ENCODE measurements at regions not wholly inside any gene's neighbourhood (a gene's known extent, or its start where the extent isn't known, plus 50 kb on each side); places are given as distances from the start of the nearest gene placed in this dataset.

DNA sequence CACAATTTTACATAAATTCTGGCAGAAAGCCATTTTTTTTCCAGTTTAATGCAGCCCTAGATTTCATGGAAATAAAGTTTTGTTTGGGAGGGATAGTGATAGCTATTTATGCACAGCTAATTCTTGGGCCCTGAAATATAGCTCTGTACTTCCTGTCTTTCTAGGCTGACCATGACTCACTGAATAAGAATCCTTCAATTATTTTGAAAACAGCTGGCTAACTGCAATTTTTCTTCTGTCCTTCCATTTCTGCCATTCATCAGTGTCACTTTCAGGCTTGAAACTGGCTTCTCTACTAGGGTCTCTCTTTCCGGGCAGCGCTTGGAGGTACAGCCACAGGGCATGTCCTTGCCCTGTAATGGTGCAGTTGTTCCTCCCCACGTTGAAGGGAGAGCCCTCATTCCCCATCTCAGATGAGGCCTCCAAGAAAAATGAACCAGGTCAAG lies 97.1 kb upstream of the TMEM178A start:
- Histone ChIP-seq H2AFZ (ENCODE audit: low read length) (no peak overlapping the region), H3K79me2 (ENCODE audit: insufficient read depth, low read depth, low read length) (no peaks in the 10 kb centered on the region), H4K20me1 (ENCODE audit: insufficient read depth, low read length) (no peaks in the 10 kb centered on the region), H3K36me3 (ENCODE audit: insufficient read depth, low read length) (no peaks in the 10 kb centered on the region), H3K4me2 (ENCODE audit: low read length) (no peak overlapping the region), H3K27ac (ENCODE audit: low read depth, low read length, poor library complexity, severe bottlenecking) (no peak overlapping the region), H3K9me2 (ENCODE audit: insufficient read depth, low read length) (no peaks in the 10 kb centered on the region; the same call in 1 of the 2 replicates), H3K4me3 (ENCODE audit: low read depth, low read length, poor library complexity, severe bottlenecking) (no peak overlapping the region), H3K4me1 (ENCODE audit: insufficient read depth, low read length, poor library complexity, severe bottlenecking) (no peaks in the 10 kb centered on the region), H3K9me3 (ENCODE audit: low read length) (no peaks in the 10 kb centered on the region; the same call in 1 of the 2 replicates)
- intact Hi-C loops (cut with micrococcal nuclease; ENCODE audit: unreplicated experiment) = no loop called here
- CTCF ChIA-PET (ENCODE audit: unreplicated experiment) = no interaction called here
- no TSS peak for BruUV-seq (replicated peaks)
- no peak for DNase-seq (ENCODE audit: low spot score)
- TF ChIP-seq EZH2phosphoT487 (IDR thresholded peaks at IDR 0.05; ENCODE audit: borderline replicate concordance, low read depth, low read length) = no peak
- TF ChIP-seq, protein P1, sequence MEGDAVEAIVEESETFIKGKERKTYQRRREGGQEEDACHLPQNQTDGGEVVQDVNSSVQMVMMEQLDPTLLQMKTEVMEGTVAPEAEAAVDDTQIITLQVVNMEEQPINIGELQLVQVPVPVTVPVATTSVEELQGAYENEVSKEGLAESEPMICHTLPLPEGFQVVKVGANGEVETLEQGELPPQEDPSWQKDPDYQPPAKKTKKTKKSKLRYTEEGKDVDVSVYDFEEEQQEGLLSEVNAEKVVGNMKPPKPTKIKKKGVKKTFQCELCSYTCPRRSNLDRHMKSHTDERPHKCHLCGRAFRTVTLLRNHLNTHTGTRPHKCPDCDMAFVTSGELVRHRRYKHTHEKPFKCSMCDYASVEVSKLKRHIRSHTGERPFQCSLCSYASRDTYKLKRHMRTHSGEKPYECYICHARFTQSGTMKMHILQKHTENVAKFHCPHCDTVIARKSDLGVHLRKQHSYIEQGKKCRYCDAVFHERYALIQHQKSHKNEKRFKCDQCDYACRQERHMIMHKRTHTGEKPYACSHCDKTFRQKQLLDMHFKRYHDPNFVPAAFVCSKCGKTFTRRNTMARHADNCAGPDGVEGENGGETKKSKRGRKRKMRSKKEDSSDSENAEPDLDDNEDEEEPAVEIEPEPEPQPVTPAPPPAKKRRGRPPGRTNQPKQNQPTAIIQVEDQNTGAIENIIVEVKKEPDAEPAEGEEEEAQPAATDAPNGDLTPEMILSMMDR (conservative IDR thresholded peaks at IDR 0.05; ENCODE audit: low read length) = no peak
- POLR2A ChIA-PET = interaction anchor here (0.8 to 1.0 kb wide), 2 partner anchors 19 to 34 kb away, joined by 3 read pairs; no protein-coding TSS in a partner anchor

DNA sequence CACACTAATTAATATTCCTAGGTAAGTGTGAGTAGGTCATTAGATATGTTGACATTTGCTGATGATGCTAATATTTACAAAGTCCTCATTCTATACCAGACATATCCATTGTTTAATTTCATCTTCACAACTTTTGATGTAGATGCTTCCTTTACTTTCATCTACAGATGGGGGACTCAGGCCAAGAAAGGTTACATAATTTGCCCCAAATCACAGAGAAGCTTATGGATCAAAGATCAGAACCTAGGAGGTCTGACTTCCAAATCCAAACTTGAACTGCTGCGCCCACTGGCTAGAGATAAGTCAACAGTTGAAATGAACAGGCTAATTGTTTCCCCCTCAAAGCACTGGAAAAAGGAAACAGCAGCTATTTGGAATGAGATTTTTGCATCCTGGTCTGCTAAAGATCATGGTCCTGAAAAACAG lies 95.6 kb upstream of the TMEM178A start:
- BruUV-seq (replicated peaks) = no TSS peak
- Histone ChIP-seq H3K4me1 (ENCODE audit: insufficient read depth, low read length, poor library complexity, severe bottlenecking) (no peaks in the 10 kb centered on the region), H3K4me2 (ENCODE audit: low read length) (no peak overlapping the region), H3K9me2 (ENCODE audit: insufficient read depth, low read length) (no peaks in the 10 kb centered on the region; the same call in 1 of the 2 replicates), H3K36me3 (ENCODE audit: insufficient read depth, low read length) (no peaks in the 10 kb centered on the region), H4K20me1 (ENCODE audit: insufficient read depth, low read length) (no peaks in the 10 kb centered on the region), H3K27ac (ENCODE audit: low read depth, low read length, poor library complexity, severe bottlenecking) (no peak overlapping the region), H3K79me2 (ENCODE audit: insufficient read depth, low read depth, low read length) (no peaks in the 10 kb centered on the region), H2AFZ (ENCODE audit: low read length) (no peak overlapping the region), H3K4me3 (ENCODE audit: low read depth, low read length, poor library complexity, severe bottlenecking) (no peak overlapping the region), H3K9me3 (ENCODE audit: low read length) (no peaks in the 10 kb centered on the region)
- TF ChIP-seq, protein P1 (conservative IDR thresholded peaks at IDR 0.05; ENCODE audit: low read length) = no peak
- TF ChIP-seq EZH2phosphoT487 (IDR thresholded peaks at IDR 0.05; ENCODE audit: borderline replicate concordance, low read depth, low read length) = no peak
- ChIA-PET CTCF (ENCODE audit: unreplicated experiment) (no interaction called here), POLR2A (no interaction called here)
- DNase-seq (ENCODE audit: low spot score) = no peak
- intact Hi-C loops (cut with micrococcal nuclease; ENCODE audit: unreplicated experiment) = no loop called here

DNA sequence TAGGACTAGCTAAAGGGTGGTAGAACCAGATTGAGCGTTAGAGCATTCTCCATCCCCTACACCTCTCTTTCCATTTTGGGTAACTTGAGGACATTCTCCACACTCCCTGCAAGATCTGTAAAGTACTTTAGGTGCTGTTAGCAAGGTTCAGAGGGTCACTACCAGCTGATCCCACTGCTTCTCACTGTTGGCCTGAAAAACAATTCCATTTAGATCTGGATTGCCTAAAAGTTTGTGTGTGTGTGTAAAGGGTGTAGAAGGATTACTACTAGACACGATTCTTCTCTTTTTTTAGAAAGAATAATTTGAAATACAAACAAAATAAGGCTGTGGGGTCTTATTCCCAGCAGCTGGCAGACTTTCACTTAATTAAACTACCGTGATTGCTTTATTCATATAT lies 95.1 kb upstream of the TMEM178A start:
- Histone ChIP-seq H4K20me1 (ENCODE audit: insufficient read depth, low read length) (no peaks in the 10 kb centered on the region), H3K9me2 (ENCODE audit: insufficient read depth, low read length) (no peaks in the 10 kb centered on the region; the same call in 1 of the 2 replicates), H3K27ac (ENCODE audit: low read depth, low read length, poor library complexity, severe bottlenecking) (no peak overlapping the region), H3K36me3 (ENCODE audit: insufficient read depth, low read length) (no peaks in the 10 kb centered on the region), H3K4me2 (ENCODE audit: low read length) (no peak overlapping the region), H2AFZ (ENCODE audit: low read length) (no peak overlapping the region), H3K4me3 (ENCODE audit: low read depth, low read length, poor library complexity, severe bottlenecking) (no peak overlapping the region), H3K4me1 (ENCODE audit: insufficient read depth, low read length, poor library complexity, severe bottlenecking) (no peaks in the 10 kb centered on the region), H3K79me2 (ENCODE audit: insufficient read depth, low read depth, low read length) (no peaks in the 10 kb centered on the region), H3K9me3 (ENCODE audit: low read length) (no peaks in the 10 kb centered on the region)
- BruUV-seq (replicated peaks) = no TSS peak
- TF ChIP-seq EZH2phosphoT487 (IDR thresholded peaks at IDR 0.05; ENCODE audit: borderline replicate concordance, low read depth, low read length) = no peak
- TF ChIP-seq, protein P1 (conservative IDR thresholded peaks at IDR 0.05; ENCODE audit: low read length) = no peak
- intact Hi-C loops (cut with micrococcal nuclease; ENCODE audit: unreplicated experiment) = no loop called here
- DNase-seq (ENCODE audit: low spot score) = no peak
- CTCF ChIA-PET (ENCODE audit: unreplicated experiment) = no interaction called here
- POLR2A ChIA-PET = no interaction called here
